T47D (cell line): ENCODE measurements at regions not wholly inside any gene's neighbourhood (a gene's known extent, or its start where the extent isn't known, plus 50 kb on each side); places are given as distances from the start of the nearest gene placed in this dataset.

ENCODE experiments used
- DNase-seq, 2 experiments: peaks; one replicate each; pipeline versions ENCODE4 v3.0.0 to v3.0.0-alpha.2; 2011 to 2012; ENCODE audit warnings: low read depth in 1 of 2, low spot score in 1 of 2
- JUND ChIP-seq: IDR thresholded peaks from 2 replicates; pipeline ENCODE4 v1.6.1; 2012; ENCODE audit warnings: low read depth
- in situ Hi-C: cut with HindIII; loops from 2 replicates; pipeline ENCODE4 v1.10.0; 2016; ENCODE audit warnings: low sequenced_read_pairs, low pct_unique_long_range_greater_than_20kb

- TF ChIP-seq JUND, result no peak
- in situ Hi-C loops, result no loop called here
- no peak for DNase-seq
Observed at GRCh38 chr3:193827871-193828270, 234.9 kb downstream of the OPA1 start.

GRCh38 chr3:193828477-193828876 is 235.5 kb downstream of the OPA1 start:
- in situ Hi-C loops, result no loop called here
- no peak for TF ChIP-seq JUND
- DNase-seq, result peak in 1 of 2 experiments; percentile 84

GRCh38 chr3:193829781-193830180 is 236.8 kb downstream of the OPA1 start:
- in situ Hi-C loops, result no loop called here
- DNase-seq, result peak; percentile 71 to 97
- no peak for TF ChIP-seq JUND

GRCh38 chr3:193830791-193831191 is 237.8 kb downstream of the OPA1 start:
- no peak for TF ChIP-seq JUND
- no peak for DNase-seq
- in situ Hi-C loops, result no loop called here

- in situ Hi-C loops, result no loop called here
- no peak for DNase-seq
- TF ChIP-seq JUND, result no peak
Observed at GRCh38 chr3:193831495-193832455, 238.8 kb downstream of the OPA1 start.

GRCh38 chr3:193832833-193833413 is 239.9 kb downstream of the OPA1 start:
- DNase-seq, result no peak
- no peak for TF ChIP-seq JUND
- in situ Hi-C loops, result no loop called here

- no peak for DNase-seq
- no peak for TF ChIP-seq JUND
- in situ Hi-C loops, result no loop called here
Observed at GRCh38 chr3:193833592-193833991, 240.6 kb downstream of the OPA1 start.

- in situ Hi-C loops, result no loop called here
- DNase-seq, result no peak
- no peak for TF ChIP-seq JUND
Observed at GRCh38 chr3:193835414-193835813, 242.4 kb downstream of the OPA1 start.

- no peak for TF ChIP-seq JUND
- peak in 1 of 2 experiments; percentile 78 for DNase-seq
- in situ Hi-C loops, result no loop called here
Observed at GRCh38 chr3:193836511-193836910, 243.5 kb downstream of the OPA1 start.

- peak in 1 of 2 experiments; percentile 65 for DNase-seq
- no peak for TF ChIP-seq JUND
Observed at GRCh38 chr3:193836918-193837317, 243.9 kb downstream of the OPA1 start.

GRCh38 chr3:193837347-193837827 is 244.4 kb downstream of the OPA1 start:
- DNase-seq, result no peak
- in situ Hi-C loops, result no loop called here
- TF ChIP-seq JUND, result no peak

More at GRCh38 chr3:193836918-193837317, 243.9 kb downstream of the OPA1 start:
- in situ Hi-C loops, result no loop called here

- in situ Hi-C loops, result no loop called here
- no peak for TF ChIP-seq JUND
- no peak for DNase-seq
Observed at GRCh38 chr3:193840111-193840641, 247.2 kb downstream of the OPA1 start.

GRCh38 chr3:193841581-193841980 is 248.6 kb downstream of the OPA1 start:
- DNase-seq, result no peak
- in situ Hi-C loops, result no loop called here
- no peak for TF ChIP-seq JUND
